ENCODE measurements at regions not wholly inside any gene's neighbourhood (a gene's known extent, or its start where the extent isn't known, plus 50 kb on each side); places are given as distances from the start of the nearest gene placed in this dataset.

- DNase-seq, result no peak
These were observed 70.7 kb upstream of the TMEM18 start for GRCh38 chr2:747762-748351.

- DNase-seq, result no peak
These were observed 69.5 kb upstream of the TMEM18 start for GRCh38 chr2:746697-747096.

GRCh38 chr2:744088-744487 is 66.9 kb upstream of the TMEM18 start:
- no peak for DNase-seq

GRCh38 chr2:742221-742620 is 65.0 kb upstream of the TMEM18 start:
- DNase-seq, result no peak

GRCh38 chr2:741195-741496 is 63.9 kb upstream of the TMEM18 start:
- no peak for DNase-seq

GRCh38 chr2:740322-741194 is 63.4 kb upstream of the TMEM18 start:
- DNase-seq, result peak; percentile 98

GRCh38 chr2:739864-740321 is 62.7 kb upstream of the TMEM18 start:
- peak; percentile 82 for DNase-seq

GRCh38 chr2:736939-737338 is 59.7 kb upstream of the TMEM18 start:
- no peak for DNase-seq

- no peak for DNase-seq
These were observed 58.5 kb upstream of the TMEM18 start for GRCh38 chr2:735670-736218.

- DNase-seq, result no peak
These were observed 57.3 kb upstream of the TMEM18 start for GRCh38 chr2:734496-734895.

GRCh38 chr2:733495-733894 is 56.3 kb upstream of the TMEM18 start:
- no peak for DNase-seq

- no peak for DNase-seq
These were observed 55.8 kb upstream of the TMEM18 start for GRCh38 chr2:733001-733400.

GRCh38 chr2:731711-732110 is 54.5 kb upstream of the TMEM18 start:
- no peak for DNase-seq

- no peak for DNase-seq
These were observed 52.2 kb upstream of the TMEM18 start for GRCh38 chr2:729376-729861.

- no peak for DNase-seq
These were observed 51.0 kb upstream of the TMEM18 start for GRCh38 chr2:728165-728564.

- no peak for DNase-seq
These were observed 49.9 kb upstream of the TMEM18 start for GRCh38 chr2:727071-727470.
